GM19438 (cell line): ENCODE measurements at regions not wholly inside any gene's neighbourhood (a gene's known extent, or its start where the extent isn't known, plus 50 kb on each side); places are given as distances from the start of the nearest gene placed in this dataset.

Source experiments
- ATAC-seq: cut with Tn5 transposase; IDR thresholded peaks from one replicate; pipeline ENCODE4 v1.9.1; 2021; ENCODE audit warnings: low read depth; ENCODE audit not compliant: unreplicated experiment

DNA sequence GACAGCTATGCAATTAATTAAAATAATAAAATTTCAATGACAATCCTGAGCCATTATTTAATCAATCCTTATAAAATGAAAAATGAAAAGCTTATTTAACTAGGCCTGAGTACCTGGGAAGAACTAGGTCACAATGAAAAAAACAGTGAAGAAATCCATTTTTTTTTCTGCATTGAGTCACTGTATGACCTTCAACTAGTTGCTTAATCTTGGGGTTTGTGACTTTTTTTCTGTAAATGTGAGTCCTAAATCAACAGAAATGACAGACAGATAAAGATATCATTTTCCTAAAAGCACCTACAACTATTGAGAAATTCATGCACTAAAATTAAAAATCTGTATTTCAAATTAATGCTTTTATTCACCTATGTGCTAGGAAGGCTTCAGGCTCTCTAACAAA is 96.8 kb downstream of the TMEM26 start:
- ATAC-seq: no peak

DNA sequence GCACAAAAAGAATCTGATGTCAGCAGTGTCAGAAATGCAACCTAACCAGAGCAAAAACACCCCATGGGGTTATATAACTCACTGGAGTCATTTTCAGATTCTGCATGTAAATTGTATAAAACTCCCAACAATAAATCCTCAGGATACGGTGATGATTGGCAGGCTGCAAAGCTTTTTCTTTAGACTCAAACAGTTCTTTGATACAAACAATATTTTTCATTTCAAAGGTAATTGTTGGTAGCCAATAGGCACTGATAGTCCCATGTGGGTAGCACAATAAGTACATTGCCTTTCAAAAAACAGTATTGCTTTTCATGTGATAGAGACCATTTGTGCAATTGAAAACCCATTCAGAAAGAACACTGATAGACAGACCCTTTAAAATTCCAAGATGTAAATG is 98.0 kb downstream of the TMEM26 start:
- ATAC-seq: no peak

DNA sequence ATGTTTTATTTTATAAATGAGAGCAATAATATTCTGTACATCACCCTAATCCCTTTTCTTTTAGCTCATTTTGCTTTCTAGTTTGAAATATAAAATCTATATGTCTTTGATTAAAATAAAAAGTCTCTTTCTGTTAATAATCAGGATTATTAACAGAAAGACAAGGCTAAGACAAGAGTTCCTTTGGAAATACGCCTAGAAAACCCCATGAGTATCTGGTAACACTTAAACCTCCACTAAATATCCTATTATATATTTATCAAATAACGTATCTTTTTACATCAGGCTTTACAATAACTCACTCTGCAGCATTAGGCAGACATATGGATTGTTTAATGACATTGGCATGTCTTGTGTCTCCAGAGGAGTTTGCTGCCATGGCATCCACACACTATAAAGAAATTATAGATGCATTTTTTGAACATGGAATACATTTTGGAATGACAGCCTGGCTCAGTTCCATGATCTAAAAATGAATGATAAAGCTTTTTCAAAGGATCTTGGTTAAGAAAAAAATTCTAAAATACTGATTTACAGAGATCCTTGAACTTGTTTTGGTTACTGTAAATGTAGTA is 98.7 kb downstream of the TMEM26 start:
- no peak for ATAC-seq

DNA sequence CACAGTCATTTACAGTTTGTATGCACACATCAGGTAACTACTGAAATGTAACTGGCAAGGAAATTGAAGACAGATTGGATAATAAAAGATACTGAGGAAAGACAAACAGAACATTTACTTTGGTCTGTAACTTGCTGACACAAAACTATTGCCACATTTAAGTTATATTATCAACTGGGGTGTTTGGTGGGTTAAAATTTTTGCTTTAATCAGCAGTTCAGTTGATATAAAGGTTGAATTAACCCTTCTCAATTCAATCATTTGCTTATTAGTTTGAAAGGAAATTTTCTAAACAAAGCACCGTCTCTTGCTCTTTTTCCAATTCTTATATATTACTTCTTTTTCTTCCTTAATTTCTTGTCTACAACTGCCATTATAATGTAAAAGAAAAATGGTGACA is 102.4 kb downstream of the TMEM26 start:
- no peak for ATAC-seq

DNA sequence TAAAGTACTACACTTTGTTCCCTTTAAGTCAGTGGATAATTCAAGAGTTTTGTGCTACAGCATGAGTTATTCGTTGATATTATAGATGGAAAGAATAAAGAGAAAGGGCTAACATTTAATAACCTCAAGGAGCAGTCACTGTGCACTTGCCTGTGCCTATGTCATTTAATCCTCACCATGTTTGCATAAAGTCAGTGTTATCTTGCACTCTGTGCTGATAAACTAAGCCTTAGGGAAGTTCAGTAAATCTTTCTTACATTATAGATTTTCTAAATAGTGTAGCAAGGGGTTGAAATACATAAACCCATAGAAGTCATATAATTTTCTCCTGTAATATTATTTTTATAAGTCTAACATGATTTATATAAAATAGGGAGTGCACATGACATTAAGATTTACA is 103.1 kb downstream of the TMEM26 start:
- no peak for ATAC-seq

DNA sequence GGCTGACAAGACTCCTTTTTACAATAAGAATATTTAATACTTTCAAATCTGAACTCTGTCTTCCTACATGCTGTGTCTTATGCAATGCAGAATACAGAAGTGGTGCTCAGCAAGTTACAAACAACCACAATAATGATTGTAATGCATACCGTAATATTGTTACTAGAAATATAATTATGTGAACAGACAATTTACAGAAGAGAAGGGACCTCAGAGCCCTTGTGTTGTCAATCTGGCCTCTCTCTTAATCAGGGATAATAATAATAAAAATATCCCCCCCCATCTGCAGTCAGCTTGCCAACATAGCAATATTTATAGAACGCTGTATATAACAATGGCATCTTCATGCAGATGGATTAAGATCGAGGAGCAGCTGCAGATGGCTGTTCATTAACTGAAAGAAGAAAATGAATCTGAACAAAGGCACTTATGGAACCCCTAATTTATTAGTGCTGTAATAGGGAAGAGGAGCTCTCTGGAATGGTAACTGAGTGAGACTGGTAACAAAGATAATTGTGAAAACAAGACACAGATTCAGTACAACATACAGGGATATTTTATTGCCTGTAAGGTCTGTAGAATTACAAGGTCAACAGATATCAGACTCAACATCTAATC is 106.3 kb downstream of the TMEM26 start:
- no peak for ATAC-seq

DNA sequence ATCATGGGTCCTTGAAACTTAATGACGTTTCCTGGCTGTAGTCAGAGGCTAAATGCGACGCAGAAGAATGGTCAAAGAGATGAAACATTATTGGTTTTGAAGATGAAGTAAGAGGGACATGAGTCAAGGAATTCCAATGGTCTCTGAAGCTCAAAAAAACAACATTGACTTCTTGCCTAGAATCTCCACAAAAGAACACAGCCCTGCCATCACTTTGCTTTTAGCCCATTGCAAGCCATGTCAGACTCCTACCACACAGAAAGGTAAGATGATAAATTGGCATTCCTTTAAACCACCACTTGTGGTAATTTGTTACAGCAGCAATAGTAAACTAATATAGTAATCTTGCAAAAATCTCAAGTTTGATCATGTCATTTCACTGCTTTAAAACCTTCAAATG is 109.4 kb downstream of the TMEM26 start:
- ATAC-seq: no peak

DNA sequence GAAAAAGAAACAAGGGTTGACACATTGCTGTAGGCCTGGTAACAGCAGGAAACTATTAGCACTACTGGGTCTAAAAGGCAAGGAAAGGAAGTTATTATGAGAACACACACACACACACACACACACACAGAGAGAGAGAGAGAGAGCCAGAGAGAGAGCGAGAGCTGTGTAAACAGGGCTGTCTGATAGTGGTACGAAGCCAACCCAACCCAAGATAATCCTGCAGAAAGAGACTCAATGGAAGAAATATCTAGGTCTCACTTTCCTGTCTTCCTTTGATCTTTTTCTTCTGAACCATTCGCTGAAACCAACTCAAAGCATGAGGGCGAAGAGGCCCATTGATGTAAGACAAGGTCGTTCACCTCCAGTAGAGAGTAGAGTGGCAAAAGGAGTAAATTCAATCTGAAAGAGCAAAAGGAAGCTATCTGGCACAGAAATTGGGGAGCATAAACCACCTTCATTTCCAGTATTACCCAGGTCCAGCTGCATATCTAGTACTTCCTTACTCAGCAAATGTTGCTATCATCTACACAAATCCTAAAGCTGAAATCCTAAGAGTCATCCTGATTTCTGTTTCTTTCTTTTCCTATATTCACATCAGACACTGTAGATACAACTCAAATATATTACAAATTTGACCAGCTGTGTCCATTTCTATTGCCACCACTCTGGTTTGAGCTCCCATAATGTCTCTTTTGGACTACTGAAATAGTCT is 110.2 kb downstream of the TMEM26 start:
- no peak for ATAC-seq

DNA sequence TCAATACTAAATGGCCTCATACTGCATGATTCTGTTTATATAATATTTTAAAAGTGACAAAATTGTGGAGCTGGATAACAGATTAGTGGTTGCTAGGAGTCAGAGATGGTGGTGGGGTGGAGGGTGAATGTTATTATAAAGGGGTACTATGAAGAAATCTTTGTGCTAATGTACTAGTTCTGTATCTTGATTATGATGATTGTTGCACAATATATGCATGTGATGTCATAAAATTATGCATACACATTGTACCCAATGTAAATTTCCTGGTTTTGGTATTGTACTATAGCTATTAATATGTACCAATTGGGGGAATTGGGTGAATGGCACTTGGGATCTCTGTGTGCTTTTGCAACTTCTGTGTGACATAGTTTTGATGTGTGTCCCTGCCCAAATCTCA is 112.2 kb downstream of the TMEM26 start:
- no peak for ATAC-seq

DNA sequence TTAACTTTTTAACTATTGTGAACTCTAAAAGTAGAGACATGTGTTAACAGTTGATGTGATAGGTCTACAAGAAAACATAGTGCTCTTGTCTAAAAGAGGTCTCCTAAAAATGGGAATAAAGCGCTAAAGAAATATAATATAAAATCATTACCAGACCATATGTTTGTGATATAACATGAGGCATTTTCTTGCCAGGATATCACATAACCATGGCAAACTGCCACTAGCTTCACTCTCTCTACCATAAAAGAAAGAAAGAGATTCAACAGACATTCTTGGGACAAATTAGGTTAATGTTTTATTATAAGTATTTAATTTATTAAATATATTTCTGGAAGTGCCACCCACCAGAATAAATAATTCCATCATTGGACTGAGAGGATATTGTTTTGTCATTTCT is 115.0 kb downstream of the TMEM26 start:
- ATAC-seq: no peak

DNA sequence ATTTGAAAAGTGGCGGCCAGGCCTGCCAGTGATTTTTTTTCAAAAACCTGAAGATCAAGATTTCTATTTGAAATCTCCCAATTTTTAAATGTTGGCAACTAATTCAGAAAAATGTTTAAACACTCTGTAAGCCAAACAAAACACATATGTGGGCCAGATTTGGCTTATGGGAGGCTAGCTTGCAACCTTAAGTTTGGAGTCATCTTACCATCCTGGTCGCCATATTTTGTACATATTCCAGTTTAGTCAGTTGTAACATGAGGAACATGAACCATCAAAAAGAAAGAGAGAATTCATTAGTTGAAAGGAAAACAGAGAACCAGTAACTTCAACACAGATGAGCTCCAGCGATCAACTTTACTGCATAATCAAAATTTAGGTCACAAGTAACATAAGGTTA is 115.4 kb downstream of the TMEM26 start:
- ATAC-seq: no peak

DNA sequence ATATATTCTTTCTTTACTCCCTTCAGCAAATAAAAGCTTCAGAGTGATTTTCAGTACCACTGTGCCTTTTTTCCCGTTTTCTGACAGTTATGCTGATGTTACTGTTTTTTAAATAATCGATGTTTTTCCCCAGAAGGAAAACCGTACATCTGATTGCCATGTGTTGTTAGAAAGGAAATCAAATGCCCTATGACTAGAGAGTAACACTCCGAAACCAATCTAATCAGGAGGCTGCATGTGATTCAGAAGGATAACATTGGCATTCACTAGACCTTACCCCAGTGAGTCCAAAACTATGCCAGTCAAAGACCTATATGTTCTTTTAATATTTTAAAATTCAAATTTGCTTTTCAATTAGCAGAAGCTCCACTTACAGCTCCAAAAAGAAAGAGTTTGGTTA is 116.3 kb downstream of the TMEM26 start:
- ATAC-seq: no peak

DNA sequence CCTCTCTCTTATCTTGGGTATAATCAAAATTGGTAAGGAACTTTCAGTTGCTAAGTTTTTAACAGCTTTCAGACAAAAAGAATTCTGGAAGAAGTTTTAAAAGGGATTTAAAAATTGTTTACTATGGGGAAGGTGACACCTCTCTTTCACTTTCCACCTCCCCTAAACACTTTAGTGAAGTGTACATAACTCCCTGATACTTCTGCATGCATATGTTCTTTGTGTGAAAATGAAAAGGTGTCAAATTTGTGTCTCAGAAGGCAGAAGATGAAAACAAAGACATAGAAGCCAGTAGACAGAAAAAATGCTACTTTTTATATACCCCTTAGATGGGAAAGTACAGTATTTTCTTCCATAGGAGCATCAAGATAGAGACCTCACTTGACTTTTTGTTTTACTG is 117.8 kb downstream of the TMEM26 start:
- ATAC-seq: no peak

DNA sequence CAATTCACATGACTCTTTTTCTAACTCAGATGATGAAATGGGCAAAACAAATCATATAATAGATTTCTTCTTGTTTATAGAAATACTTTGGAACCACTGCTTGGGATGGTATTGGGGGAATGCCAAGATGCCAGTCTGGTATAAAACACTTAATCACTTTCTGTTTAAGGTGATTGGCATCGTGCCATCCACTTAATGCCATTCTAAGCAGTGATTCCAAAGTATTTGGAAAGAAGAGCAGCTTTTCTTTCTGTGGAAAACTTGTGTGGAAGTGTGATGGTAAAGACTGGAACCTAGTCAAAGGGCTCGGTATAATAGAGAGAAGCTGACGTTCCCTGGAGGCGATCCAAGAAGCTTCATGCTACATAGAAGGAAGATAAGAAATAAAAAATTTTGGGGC is 120.6 kb downstream of the TMEM26 start:
- no peak for ATAC-seq

DNA sequence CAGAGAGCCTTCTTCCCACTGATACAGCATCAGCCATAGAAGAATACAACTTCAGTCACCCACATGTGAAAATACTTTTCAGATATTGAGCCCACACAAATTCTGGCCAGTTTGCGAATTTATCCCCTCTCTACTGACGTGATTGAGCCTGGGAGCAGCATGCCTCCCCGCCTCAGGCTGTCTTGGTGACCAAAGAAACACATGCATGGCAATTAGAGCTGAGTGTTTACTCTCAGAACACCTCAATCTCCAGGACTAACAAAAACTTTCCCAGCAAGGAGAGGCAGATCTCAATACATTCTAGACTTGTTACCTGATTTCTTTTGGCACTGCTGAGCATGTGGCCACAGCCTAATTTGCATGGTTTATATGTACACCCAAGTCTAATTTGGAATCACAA is 122.5 kb downstream of the TMEM26 start:
- no peak for ATAC-seq

DNA sequence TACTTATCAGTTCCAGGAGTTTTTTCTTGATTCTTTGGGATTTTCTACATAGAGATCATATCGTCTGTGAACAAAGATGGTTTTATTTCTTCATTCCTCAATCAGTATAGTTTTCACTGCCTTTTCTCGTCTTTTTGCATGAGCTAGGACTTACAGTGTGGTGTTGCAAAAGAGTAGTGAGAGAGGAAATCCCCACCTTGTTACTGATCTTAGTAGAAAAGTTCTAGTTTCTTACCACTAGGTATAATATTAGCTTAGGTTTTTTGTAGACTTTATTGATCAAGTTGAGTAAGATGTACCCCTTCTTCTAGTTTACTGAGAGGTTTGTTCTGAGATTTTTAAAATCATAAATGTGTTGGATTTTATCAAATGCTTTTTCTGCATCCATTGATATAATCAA is 123.3 kb downstream of the TMEM26 start:
- ATAC-seq: peak; percentile 93

DNA sequence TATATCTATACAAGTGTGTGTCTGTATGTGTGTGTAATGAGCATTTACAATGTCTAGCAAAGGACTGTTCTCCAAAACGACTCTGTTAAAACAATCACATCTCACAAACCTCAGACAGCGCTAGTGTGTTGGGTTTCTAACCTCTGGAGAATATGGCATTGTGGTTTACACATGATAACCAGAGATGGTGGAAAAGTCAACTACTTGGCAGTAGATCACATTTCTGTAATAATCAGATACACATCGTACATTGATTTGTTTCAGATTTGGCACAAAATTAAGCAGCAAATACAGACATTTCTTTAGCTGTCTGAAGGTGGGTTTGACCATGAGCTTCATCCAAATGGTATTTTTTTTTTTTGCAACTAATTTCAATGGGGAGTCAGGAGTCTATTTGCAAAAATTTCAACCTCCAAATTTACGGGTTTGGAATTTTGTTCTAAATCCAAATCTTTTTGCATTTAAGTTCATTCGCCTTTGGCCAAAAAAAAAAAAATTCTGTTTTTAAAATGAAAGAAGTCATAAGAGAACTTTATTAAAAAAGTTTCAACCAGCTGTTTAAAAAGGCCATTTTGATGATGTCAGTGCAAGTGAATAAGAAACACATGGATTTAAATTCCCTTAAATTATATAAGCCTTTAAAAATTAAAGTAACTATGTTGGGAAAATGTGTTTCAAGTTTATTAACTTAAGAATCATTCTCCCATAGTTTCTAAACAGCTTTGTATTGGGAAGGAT is 127.8 kb downstream of the TMEM26 start:
- ATAC-seq: no peak

DNA sequence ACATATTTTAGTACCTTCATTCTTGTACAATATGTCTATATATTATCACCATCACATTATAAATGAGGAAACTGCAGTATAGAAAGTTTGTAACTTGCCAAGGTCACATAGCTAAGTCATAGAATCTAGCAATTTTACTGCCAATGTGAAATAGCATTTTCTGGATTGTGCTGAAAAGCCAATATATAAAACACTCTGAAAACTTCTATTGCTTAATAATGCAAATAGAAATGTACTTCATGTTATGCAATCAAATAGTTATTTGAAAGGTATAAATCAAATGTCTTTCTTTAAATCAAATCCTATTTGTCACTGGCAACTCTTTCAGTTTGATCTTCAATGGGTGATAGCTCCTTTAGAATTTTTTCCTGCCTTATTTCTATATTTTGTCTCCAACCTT is 129.5 kb downstream of the TMEM26 start:
- ATAC-seq: no peak

DNA sequence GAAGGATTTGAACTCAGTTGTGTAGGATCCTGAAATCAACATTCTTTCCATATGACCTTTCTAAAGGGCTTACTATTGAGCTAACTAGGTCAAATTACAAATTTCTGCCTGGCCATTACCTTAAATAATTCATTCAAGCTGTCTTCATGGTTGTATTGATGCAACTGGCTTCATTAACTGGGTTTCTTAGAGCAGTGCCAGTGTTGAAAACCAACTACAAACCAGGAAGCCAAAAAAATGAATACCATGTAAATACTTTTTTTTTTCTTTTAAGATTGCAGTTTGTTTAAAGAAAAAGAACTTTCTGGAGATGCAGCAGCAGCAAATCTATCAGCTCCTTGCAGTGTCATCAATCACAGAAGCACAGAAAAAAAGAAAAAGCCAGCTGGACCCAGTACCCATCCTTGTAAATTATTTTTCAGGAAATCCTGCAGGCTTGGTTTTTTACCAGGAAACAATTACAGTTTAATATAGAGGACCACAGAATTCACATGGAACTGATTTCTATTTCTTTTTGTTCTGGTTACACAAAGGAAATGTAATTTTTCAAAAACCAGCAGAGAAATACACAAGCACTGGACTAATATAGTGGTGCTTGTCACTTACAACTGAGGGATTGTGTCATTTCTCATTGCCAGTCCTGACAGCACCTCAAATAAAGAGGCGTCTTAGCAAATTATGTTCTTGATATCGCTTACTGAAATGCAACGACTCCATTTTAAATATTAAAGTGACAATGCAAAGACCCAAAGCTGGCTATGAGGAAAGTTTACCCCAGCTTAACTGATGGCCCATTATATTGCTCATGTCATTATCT is 131.9 kb downstream of the TMEM26 start:
- no peak for ATAC-seq

DNA sequence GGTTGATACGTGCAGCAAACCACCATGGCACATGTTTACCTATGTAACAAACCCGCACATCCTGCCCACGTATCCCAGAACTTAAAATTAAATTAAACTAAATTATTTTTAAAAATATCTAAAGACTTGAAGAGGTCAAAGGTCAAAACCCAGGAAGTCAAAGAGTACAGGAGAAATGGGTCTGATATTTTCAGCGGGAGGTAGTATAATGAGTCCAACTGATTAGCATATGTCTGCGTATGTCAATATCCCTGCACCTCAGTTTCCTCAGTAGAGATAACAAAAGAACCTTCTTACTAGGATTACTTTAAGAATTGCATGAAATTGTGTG is 133.0 kb downstream of the TMEM26 start:
- no peak for ATAC-seq
